Astrocyte of the cerebellum (primary cell): ENCODE measurements at regions not wholly inside any gene's neighbourhood (a gene's known extent, or its start where the extent isn't known, plus 50 kb on each side); places are given as distances from the start of the nearest gene placed in this dataset.

Experiments used
- DNase-seq: peaks from one replicate; pipeline ENCODE4 v3.0.0-alpha.2; 2011; ENCODE audit warnings: low read depth
- H3K4me3 ChIP-seq: 2 replicates; pipeline ENCODE4 v1.5.1; 2011; ENCODE audit warnings: mild to moderate bottlenecking, low read depth, low read length, moderate library complexity
- in situ Hi-C: cut with HindIII; loops from 2 replicates; pipeline ENCODE4 v1.10.0; 2017; ENCODE audit warnings: low sequenced_read_pairs
- TF ChIP-seq, protein P1 (sequence below): IDR thresholded peaks from 2 replicates; pipeline ENCODE4 v1.5.1; 2012; ENCODE audit warnings: low read length, low read depth, moderate library complexity, mild to moderate bottlenecking; ENCODE audit errors: missing control alignments

DNA sequence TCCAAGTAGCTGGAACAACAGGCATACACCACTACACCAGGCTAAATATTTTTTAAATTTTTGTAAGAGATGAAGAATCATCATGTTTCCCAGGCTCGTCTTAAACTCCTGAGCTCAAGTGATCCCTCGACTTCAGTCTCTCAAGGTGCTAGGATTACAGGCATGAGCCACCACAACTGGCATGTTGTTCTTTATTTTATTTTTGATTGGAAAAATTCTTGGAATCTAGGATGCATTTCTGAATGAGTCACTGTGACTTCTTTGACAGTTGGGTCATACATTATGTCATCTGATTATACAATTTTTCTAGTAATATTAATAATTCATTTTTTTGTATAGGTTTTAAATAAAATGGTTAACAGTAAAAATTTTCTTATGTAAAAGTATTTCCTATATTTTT is 870.2 kb downstream of the SI start:
- in situ Hi-C loops = no loop called here
- H3K4me3 ChIP-seq = no peak overlapping the region
- TF ChIP-seq, protein P1, sequence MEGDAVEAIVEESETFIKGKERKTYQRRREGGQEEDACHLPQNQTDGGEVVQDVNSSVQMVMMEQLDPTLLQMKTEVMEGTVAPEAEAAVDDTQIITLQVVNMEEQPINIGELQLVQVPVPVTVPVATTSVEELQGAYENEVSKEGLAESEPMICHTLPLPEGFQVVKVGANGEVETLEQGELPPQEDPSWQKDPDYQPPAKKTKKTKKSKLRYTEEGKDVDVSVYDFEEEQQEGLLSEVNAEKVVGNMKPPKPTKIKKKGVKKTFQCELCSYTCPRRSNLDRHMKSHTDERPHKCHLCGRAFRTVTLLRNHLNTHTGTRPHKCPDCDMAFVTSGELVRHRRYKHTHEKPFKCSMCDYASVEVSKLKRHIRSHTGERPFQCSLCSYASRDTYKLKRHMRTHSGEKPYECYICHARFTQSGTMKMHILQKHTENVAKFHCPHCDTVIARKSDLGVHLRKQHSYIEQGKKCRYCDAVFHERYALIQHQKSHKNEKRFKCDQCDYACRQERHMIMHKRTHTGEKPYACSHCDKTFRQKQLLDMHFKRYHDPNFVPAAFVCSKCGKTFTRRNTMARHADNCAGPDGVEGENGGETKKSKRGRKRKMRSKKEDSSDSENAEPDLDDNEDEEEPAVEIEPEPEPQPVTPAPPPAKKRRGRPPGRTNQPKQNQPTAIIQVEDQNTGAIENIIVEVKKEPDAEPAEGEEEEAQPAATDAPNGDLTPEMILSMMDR = no peak
- no peak for DNase-seq

DNA sequence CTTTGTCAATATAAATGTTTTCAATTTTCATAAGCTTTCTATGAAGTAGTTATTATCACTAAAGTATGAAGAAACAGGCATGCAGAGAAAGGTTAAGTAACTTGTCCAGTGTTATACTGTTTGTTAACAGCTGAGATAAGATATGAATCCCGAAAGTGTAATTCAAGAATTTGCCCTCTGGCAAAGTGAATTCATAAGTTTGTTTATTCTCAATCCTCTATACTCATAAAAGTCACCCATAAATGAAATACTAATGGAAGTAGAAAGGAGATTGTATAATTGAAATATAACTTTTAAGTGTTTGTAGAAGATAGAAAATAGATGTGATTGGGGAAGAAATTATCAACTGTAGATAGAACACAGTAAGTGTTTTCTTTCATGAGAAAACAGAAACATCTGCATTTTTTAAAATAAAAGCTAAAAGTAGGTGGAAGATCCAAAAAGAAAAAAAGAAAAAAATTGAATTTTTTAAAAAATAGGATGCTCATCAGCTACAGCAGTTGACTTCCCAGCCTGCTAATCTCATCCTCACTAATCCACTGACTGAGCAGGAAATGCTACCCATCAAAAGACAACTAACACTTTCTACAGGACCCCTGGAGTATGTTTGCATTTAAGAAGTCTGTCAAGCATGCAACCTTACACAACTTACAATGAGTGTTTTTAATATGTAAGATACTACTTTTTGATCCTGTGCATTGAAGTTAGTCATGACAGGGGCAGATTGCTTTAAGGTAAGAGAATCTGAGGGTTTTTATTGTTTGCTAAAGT is 878.1 kb downstream of the SI start:
- TF ChIP-seq, protein P1 = no peak
- in situ Hi-C loops = no loop called here
- DNase-seq = no peak
- no peak overlapping the region for H3K4me3 ChIP-seq

DNA sequence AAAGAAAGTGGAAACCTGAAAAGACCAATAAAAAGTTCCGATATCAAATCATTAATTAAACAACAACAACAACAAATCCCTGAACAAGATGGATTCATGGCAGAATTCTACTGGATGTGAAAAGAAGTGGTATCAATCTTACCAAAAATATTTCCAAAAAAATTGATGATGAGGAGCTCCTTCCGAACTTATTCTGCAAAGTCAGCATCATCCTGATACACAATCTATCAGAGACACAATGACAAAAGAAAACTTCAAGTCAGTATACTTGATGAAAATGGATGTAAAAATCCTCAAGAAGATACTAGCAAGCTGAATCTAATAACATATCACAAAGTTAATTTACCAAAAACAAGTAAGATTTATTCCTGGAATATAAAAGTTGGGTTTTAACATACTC is 881.8 kb downstream of the SI start:
- H3K4me3 ChIP-seq = no peak overlapping the region
- TF ChIP-seq, protein P1 = no peak
- DNase-seq = no peak
- in situ Hi-C loops = no loop called here

DNA sequence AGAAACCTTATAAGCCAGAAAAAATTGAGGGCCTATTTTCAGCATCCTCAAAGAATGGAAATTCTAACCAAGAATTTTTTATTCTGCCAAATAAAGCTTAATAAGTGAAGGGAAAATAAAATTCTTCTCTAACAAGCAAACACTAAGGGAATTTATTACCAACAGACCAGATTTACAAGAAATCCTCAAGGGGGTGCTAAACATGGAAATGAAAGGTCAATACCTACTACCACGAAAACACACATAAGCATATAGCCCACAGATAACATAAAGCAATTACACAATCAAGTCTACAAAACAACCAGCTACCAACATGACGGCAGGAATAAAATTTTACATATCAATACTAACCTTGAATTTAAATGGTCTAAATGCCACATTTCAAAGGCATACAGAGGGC is 883.5 kb downstream of the SI start:
- TF ChIP-seq, protein P1 = no peak
- in situ Hi-C loops = no loop called here
- H3K4me3 ChIP-seq = no peak overlapping the region
- no peak for DNase-seq

DNA sequence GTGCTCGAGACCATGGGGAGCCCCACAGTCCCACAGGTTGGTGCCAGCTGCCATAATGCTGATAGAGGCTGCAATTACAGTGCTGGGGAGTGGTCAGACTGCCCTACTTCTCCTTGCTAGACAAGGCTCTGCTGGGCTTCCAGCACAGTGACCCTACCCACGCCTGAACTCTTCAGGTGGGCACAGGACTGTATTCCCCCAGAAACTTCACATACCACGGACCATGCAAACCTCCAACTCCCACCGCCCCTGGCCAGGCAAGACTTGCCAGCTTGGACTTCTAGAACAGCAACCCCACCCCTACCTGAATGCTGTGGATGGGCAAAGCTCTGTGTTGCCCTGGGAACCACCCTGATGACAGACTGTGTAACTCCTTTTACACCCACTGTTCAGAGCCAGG is 885.3 kb downstream of the SI start:
- TF ChIP-seq, protein P1 = no peak
- in situ Hi-C loops = no loop called here
- no peak for DNase-seq
- H3K4me3 ChIP-seq = no peak overlapping the region

DNA sequence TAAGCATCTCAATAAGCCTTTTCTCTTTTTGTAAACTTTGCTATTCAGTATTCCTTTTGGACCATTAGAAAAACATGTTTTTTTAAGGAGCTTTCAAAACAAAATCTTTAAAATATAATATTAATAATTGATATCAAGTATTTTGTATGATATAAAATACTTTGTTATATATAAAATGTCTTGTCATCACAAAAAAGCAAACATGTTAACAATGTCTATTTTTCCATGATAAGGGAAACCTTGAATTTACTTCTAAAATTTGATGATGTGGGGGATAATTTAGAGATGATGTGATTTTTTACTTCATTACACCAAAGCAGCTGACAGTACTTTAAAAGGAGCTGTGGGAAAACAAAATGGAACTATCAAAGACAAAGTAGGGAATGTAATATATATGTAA is 887.7 kb downstream of the SI start:
- no peak for DNase-seq
- in situ Hi-C loops = no loop called here
- H3K4me3 ChIP-seq = no peak overlapping the region
- TF ChIP-seq, protein P1 = no peak
